ENCODE measurements at regions not wholly inside any gene's neighbourhood (a gene's known extent, or its start where the extent isn't known, plus 50 kb on each side); places are given as distances from the start of the nearest gene placed in this dataset.

DNA sequence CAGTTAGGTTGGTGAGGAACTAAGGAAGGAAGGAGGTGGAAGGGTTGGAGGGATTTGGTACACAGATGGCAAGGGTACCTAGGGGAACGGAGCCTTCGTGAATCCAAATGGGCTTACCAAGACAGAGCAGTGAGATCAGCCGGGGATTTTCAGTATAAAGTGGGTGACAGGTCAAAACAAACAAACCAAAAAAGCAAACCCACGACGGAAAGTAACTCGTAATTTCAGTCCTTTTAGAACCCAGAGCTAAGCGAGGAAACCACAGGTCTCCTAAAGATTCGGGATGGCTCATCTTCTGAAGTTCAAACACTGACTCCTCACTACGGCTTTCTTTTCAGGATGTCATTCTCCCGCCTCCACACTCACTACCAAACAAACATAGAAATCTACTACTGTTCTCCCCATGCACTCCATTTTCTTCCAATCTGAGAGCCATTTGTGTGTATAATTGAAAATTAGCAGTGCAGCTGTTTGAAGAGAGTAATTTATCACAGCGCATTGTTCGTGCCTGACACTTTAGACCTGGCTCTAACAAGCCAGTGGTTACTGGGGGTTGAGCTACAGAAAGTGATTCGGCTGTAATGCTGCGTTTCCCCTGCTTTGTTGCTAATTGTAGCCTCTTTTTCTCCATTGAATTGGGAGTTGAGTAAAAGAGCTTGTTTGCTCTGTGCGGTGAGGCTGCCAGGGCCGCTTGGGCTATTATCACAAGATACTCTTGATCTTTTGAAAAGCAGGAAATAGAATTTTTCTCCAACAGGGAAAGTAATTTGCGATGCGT lies 64.7 kb upstream of the CCDC39 start:
- TF ChIP-seq, protein P1, sequence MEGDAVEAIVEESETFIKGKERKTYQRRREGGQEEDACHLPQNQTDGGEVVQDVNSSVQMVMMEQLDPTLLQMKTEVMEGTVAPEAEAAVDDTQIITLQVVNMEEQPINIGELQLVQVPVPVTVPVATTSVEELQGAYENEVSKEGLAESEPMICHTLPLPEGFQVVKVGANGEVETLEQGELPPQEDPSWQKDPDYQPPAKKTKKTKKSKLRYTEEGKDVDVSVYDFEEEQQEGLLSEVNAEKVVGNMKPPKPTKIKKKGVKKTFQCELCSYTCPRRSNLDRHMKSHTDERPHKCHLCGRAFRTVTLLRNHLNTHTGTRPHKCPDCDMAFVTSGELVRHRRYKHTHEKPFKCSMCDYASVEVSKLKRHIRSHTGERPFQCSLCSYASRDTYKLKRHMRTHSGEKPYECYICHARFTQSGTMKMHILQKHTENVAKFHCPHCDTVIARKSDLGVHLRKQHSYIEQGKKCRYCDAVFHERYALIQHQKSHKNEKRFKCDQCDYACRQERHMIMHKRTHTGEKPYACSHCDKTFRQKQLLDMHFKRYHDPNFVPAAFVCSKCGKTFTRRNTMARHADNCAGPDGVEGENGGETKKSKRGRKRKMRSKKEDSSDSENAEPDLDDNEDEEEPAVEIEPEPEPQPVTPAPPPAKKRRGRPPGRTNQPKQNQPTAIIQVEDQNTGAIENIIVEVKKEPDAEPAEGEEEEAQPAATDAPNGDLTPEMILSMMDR (conservative IDR thresholded peaks at IDR 0.05; ENCODE audit: low read depth, low read length): no peak
- no peak for TF ChIP-seq EZH2 (IDR thresholded peaks at IDR 0.05; ENCODE audit: borderline replicate concordance, low read depth, low read length, poor library complexity, severe bottlenecking)

Data from A673 (cell line).